ENCODE measurements at regions not wholly inside any gene's neighbourhood (a gene's known extent, or its start where the extent isn't known, plus 50 kb on each side); places are given as distances from the start of the nearest gene placed in this dataset.

- DNase-seq (ENCODE audit: low read depth), result no peak
- TF ChIP-seq CTCF (IDR thresholded peaks at IDR 0.05; ENCODE audit: insufficient read depth, low read depth, low read length), result no peak
- no peak overlapping the region for H3K4me3 ChIP-seq (ENCODE audit: low read depth, low read length)
Measured at GRCh38 chr6:12221856-12222255, 68.3 kb upstream of the EDN1 start.

GRCh38 chr6:12222405-12223366, 67.5 kb upstream of the EDN1 start:
- H3K4me3 ChIP-seq (ENCODE audit: low read depth, low read length), result no peak overlapping the region
- no peak for TF ChIP-seq CTCF (IDR thresholded peaks at IDR 0.05; ENCODE audit: insufficient read depth, low read depth, low read length)
- peak; percentile 31 for DNase-seq (ENCODE audit: low read depth)

- H3K4me3 ChIP-seq (ENCODE audit: low read depth, low read length), result no peak overlapping the region
- DNase-seq (ENCODE audit: low read depth), result no peak
- TF ChIP-seq CTCF (IDR thresholded peaks at IDR 0.05; ENCODE audit: insufficient read depth, low read depth, low read length), result no peak
Measured at GRCh38 chr6:12223383-12223782, 66.8 kb upstream of the EDN1 start.

- DNase-seq (ENCODE audit: low read depth), result no peak
- H3K4me3 ChIP-seq (ENCODE audit: low read depth, low read length), result no peak overlapping the region
- no peak for TF ChIP-seq CTCF (IDR thresholded peaks at IDR 0.05; ENCODE audit: insufficient read depth, low read depth, low read length)
Measured at GRCh38 chr6:12224251-12224650, 65.9 kb upstream of the EDN1 start.

- TF ChIP-seq CTCF (IDR thresholded peaks at IDR 0.05; ENCODE audit: insufficient read depth, low read depth, low read length), result no peak
- no peak for DNase-seq (ENCODE audit: low read depth)
Measured at GRCh38 chr6:12228447-12229146, 61.6 kb upstream of the EDN1 start.

GRCh38 chr6:12229332-12229731, 60.8 kb upstream of the EDN1 start:
- TF ChIP-seq CTCF (IDR thresholded peaks at IDR 0.05; ENCODE audit: insufficient read depth, low read depth, low read length), result no peak
- no peak for DNase-seq (ENCODE audit: low read depth)
- no peak overlapping the region for H3K4me3 ChIP-seq (ENCODE audit: low read depth, low read length)

More at GRCh38 chr6:12228447-12229146, 61.6 kb upstream of the EDN1 start:
- no peak overlapping the region for H3K4me3 ChIP-seq (ENCODE audit: low read depth, low read length)

Data from fibroblast of villous mesenchyme (primary cell).